Erythroblast (primary cell): ENCODE measurements at regions not wholly inside any gene's neighbourhood (a gene's known extent, or its start where the extent isn't known, plus 50 kb on each side); places are given as distances from the start of the nearest gene placed in this dataset.

Experiments used
- GATA1 ChIP-seq: IDR thresholded peaks from 2 replicates; pipeline ENCODE4 v1.6.1; 2011; ENCODE audit warnings: low read depth, mild to moderate bottlenecking, control low read depth, low read length, moderate library complexity
- POLR2A ChIP-seq: IDR thresholded peaks from 2 replicates; pipeline ENCODE4 v1.6.1; 2011; ENCODE audit warnings: mild to moderate bottlenecking, low read length

DNA sequence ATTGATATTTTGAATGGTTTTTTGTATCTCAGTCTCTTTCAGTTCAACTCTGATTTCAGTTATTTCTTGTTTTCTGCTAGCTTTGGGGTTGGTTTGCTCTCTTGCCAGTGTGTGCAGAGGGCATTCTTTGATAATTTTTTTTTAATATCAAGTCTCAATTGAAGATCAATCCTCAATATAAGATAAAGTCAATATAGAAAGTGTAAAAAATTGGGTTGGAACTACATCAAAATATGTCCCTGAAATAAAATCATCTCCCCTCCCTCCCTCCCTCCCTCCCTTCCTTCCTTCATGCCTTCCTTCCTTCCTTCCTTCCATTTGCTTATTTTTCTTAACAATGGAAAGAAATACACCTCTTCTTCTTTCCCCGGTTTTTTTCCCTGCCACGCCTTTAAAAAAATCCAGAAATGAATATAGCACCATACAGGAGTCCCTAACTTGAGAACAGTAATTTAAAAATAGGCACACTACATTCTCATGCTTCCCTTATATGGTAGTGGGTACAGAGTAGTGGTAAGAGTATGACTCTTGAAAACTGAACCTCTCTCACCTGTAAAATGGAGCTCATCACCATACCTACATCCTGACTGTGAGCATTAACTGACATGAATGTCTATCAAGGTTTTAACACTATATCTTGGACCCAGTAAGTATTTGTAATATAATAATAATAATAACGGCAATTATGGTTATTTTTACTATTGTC is 221.9 kb downstream of the GIPC2 start:
- TF ChIP-seq POLR2A (no peak), GATA1 (no peak)
